HG02885 (cell line): ENCODE measurements at regions not wholly inside any gene's neighbourhood (a gene's known extent, or its start where the extent isn't known, plus 50 kb on each side); places are given as distances from the start of the nearest gene placed in this dataset.
"Not testable (repeated sequence)": the region's sequence is repeated elsewhere in the genome, so short reads cannot be mapped to it uniquely, and the experiment has no call there.

ENCODE experiments used
- ATAC-seq: cut with Tn5 transposase; IDR thresholded peaks from one replicate; pipeline ENCODE4 v1.9.1; 2021; ENCODE audit warnings: mild to moderate bottlenecking; ENCODE audit not compliant: unreplicated experiment, poor library complexity

DNA sequence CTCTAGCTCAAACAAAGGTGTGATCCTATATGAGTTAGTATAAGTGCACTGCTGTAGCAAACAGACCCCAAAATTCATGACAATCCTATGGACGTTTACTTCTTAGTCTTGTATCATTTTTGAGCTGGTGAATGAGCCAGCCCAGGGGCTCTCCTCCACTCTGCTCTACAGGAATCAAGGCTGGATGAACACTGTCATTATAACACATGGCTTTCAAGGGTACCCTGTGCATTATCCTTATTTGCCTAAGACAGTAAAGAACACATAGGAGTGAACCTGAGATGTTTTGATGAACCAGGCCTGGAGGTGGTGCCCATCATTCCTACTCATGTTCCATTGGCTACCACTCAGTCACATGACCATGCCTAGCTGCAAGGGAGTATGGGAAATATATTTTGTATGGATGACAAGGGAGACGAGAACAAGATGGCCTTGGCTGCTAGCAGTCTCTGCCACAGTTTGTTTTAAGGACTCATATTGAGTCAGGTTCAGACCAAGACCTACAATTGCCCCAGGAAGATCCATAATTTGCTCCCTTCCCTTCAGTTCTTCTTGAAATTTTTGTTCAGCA is 107.4 kb upstream of the HES1 start:
- ATAC-seq = no peak

DNA sequence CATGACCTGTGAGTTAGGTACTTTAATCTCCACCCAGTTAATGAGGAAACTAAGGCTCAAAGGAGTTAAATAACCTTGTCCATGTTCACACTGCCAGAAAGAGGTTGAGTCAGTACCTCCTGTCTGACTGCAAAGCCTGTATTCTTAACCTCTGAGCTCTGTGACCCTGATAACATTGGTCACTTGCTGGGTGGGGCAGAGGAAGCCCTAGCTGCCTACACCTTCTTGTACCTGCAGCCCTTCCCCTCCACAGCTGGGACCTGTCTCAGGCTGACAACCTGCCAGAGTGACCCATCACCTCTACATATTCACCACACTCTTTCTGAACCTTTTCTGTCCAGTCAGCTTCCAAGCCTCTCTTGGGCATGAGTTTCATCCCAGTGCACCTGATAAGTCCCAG is 106.1 kb upstream of the HES1 start:
- ATAC-seq = no peak

DNA sequence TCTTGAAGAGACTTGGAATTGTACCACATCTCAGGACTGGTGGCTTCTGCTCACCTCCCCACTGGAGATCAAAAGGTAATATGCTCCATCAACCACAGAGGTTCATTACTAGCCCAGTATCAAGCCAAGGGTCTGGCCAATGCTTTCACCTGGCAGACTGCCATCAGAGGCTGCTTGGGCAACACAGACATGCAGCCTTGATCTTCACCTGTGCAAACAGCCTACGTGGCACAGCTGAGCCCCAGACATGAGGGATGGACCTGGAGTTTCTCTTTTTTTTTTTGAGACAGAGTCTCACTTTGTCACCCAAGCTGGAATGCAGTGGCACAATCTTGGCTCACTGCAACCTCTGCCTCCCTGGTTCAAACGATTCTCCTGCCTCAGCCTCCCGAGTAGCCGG is 105.6 kb upstream of the HES1 start:
- no peak for ATAC-seq

DNA sequence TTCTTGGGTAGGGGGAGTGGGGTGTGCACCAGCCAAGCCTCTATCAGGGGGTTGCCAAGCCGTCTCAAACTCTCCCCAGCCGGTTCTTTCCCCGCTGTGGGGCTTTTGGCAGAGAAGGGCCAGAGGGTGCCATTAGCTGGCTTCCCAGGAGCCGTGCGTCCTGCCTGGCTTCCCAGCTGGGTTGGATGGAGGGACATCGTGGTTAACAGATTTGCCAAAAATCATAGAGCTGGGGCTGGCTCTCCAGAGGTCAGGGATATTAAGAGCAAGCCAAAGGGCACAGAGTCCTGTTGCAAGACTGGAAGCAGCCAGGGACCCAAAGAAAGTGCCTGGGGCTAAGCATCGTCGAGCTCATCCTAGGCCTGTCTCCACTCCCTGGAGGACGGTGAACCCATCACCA is 104.6 kb upstream of the HES1 start:
- ATAC-seq = no peak

DNA sequence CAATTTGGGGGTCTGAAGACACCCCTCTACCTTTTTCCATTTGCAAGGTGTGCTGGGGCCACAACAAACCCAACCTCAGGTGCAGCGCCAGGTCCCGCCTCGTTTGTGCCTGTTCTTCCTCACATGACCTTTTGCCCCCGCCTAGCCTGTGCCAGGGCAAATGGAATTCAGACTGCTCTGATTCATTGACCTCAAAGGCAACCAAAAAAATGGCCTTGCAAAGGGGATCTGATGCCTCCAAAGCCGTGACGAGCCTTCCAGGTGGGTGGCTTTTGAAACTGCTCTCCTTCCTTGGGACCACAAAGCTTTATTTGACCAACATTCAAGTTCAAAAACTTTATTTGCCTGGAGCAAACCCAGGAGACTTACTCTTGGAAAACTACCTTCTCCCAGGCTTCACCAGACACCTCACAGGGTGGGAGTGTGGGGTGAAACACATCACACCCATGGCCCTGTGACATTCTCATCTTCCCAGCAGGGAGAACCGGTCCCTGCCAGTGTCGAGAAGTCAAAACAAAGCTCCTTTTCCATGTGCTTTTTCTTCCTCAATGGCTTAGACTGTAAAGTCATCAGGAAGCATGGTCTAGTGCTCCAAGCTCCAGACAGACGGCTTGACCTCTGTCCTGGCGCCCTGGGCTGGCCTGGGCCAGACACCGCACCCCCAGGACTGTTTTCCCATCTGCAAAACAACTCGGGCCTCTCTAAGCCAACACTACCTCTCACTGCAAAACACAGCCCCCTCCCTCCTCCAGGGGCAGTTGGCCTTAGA is 103.9 kb upstream of the HES1 start:
- no peak for ATAC-seq

DNA sequence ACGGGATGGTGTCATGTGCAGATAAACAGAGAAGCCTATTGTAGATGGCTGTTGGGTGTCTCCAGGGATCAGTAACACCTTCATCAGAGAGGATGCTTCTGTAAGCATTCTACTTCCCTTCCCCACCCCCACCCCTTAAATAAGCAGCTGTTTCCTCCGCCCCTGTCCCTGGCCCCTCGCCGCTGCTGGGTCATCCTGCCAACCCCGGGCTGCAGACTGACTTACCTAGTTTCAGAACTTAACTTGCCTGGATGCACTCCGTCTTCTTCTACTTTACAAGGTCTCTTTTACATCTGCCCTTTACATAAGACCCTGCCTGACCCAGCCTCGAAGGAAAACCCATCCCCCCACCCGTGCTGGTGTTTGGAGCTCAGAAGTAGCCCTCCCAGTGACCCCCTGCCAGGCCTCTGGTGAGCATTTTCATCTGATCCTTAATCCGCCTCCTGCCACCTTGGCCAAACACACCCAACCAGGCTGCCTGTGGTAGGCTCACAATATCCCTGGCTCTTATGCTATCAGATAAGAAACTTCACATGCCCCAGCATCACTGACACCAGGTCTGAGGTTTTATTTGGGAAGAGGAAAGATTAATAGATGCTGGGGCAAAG is 103.0 kb upstream of the HES1 start:
- ATAC-seq = no peak

DNA sequence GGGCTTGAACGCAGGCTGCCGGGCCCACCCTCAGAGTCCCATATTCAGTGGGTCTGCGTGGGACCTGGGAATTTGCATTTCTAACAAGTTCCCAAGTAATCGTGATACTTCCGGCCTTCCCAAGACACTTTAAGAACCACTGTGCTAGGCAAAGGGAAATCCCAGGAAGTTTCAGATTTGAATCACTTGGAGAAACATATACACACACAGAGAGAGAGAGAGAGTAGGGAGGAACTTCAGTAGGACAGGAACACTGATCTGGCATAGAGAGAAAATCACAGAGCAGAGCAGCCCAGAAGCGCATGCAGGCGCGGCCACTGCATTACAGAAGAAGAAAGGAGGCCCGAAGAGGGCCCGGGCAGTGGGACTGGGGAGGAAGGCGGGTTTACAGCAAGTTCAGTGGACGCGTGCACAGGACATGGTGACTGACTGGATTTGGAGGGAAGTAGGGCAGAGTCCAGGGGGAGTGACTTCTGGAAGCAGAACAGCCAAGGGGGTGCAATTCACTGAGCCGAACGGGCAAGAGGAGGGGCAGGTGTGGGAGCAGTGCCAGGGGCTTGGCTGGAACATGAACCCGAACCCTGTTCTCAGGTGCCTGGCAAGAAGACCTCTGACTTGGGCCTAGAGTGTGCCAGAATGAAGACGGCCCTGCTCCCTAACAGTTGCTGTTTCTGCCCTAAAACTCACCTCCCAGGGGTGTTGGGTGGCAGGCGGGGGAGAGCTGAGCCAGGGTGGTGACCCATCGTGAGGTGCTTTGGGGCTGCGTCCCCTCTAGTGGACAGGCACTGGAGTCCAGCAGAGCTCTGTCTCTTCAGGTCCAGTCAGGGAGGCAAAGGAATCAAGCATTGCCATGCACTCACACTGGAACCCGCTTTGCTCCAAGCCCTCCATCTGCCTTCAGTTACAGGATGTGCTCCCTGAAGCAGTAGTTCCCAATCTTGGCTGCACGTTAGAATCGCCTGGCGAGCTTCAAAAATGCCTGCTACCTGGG is 101.3 kb upstream of the HES1 start:
- no peak for ATAC-seq

DNA sequence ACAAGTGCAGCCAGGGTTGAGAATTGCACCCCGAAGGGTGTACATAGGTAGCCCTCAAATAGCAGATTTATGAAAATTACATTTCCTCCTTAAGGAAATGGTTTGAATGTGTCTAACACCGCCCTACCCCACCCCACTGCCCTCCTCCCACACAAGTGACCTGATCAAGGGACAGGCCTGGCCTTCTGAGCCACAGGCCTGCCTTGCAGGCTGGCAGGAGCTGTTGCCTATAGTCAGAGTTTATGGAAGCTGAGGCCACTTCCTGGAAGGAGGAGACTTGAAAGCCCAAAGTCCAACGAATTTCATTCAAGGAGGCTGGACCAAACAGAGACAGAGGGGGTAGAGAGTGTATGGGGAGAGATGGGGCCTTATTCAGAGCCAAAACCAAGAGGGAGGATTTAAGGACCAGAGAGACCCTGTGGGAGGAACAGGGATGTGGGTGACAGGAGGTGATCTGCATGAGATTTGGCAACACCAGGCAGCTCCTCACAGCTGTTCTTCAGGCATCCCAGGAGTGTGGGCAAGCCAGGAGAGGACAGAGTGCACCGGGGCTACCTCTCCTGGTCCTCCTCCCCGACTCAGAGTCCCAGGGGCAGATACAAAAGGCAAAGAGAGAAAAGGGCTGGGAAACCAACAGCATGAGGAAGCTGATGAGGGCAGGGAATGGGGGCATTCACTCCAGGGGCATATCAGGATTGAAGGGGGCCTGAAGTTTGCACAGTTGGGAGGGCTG is 100.4 kb upstream of the HES1 start:
- ATAC-seq = no peak

DNA sequence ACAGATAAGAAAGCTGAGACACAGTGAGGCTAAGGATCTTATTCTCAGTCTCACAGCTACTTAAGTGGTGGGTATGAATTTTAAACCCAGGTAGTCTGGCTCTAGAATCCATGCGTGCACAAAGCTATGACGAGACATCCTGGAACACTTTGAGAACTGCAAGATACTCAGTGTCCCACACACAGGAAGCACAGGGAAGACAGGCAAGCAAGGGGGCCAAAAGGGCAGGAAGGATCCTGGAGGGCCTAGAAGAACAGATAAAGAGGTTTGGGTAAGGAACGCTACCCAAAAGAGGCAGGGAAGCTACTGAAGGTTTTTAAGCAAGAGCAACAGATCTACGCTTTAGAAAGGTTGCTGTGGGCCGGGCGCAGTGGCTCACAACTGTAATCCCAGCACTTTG is 99.1 kb upstream of the HES1 start:
- ATAC-seq = no peak

DNA sequence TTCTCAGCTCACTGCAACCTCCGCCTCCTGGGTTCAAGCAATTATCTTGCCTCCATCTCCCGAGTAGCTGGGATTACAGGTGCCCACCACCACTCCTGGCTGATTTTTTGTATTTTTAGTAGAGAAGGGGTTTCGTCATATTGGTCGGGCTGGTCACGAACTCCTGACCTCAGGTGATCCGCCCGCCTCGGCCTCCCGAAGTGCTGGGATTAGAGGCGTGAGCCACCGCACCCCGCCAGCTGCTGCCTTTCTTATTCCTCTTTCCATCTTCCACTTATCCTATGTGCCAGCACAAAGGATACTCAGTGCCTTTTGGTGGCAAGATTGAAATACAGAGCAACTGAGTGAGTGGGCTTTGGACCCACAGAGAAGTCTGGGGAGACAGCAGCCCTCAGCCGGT is 97.6 kb upstream of the HES1 start:
- not testable (repeated sequence) for ATAC-seq

DNA sequence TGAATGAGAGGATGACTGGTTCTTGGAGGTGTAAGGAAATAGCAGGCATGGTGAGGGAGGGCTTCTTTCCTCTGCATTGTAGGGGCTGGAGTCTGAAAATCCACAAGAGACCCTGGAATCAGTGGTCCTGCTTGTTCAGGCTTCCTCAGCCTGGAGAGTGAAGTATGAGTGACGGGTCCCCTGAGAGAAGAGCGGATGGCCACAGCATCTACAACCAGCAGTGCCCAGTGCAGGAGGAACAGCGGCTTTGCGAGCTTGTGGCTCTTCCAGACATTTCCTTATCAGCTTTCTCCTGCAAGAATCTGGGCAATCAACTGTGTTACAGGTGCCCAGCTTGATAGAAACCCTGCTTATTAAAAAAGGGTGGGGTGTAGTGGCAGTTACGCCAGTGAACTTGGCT is 97.0 kb upstream of the HES1 start:
- ATAC-seq = no peak

DNA sequence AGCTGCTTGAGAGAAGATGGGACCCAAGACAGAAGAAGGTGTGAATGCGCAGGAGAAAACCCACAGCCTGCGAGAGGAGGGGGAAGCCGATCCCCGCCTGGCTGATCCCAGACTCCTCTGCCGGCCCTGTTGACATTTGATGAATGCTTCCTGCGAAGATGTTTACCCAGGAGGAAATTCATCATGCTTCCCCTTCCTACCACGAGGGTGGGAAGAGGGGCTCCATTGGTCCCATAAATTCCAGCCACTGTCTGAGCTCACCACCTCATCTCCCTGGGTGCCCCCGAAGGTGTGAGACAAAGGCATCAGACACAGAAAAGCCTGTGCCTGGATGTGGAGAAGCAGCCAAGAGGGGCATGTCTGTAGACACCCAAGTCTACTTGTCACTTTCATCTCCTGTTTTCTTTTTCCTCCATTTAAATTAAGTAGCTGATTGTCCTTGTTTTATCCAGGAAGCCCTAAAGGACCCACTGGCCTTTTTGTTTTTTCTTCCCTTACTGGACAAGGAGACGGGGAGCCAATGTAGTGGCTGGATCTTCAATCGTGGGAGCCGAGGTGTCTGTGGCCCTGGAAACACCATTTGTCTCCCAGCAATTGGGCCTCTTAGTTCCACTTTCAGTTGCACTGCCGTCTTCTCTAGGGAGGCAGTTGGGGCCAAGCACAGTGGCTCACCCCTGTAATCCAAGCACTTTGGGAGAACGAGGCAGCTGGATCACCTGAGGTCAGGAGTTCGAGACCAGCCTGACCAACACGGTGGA is 95.3 kb upstream of the HES1 start:
- no peak for ATAC-seq

DNA sequence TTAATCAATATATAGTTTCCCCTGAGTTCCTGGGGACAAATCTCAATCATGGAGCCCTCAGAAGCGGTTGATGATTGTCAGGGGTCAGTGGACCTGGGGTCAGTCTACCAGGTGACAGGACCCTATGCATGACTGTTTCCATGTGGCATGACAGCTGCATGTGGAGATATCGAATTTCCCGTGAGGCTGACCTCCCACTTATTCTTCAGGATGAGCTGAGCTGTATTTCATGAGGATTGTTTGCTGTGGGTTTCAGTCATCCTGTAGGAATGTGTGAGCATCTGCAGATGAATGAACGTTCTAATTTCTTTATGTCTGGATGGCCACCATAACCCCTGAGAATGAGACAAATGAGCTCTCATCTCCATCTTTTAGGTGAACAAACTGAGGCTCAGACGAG is 93.0 kb upstream of the HES1 start:
- ATAC-seq = no peak

DNA sequence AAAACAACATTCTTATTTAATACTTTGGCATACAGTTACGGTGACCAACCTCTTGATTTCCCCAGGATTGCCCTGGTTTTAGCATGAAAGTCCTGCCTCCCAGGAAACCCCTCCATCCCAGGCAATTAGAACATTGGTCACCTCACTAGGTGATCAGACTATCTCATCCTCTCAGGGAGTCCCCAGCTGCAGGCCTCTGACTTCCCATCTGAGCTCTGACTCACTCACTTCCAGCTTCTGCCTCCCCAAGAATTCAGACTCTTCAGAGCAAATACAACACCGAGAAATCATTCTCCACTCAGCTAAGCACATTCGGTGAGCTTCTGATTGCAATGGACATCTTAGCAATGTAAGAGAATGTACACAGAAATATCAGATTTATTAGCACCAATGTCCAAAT is 92.4 kb upstream of the HES1 start:
- no peak for ATAC-seq

DNA sequence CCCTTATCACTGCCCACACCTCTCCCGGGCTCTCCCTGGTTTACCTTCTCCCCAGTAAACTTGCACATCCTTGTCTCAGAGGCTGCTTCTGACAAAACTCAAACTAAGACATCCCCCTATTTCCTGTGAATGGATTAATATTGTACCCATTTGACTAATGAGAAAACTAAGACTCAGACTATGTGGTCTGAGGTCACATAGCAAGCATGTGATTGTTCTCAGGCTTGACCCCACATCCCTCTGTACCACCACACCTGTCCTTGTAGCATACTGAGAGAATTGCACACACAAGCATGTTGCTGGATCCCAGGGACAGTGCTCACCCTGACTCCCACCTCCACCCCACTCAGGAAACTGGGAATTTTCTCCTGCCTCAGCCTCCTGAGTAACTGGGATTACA is 90.7 kb upstream of the HES1 start:
- peak; percentile 80 for ATAC-seq

DNA sequence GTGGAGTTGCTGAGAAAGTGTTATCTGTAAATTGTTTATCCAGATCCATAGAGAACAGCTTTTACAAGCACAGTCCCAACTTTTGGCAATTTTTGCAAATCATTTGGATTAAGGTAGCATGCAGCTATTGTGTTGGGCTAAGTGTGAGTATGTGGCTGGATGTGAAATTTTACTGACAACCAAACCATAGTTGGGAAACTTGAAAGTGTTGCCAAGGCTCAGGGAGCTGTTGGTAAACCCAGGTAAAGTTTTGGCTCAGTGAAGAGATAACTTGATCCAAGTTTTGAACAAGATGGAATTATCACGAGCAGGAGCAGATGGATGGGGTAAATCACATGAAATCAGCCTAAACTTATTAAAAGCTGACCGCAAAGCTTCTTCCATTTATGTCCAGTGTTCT is 90.0 kb upstream of the HES1 start:
- no peak for ATAC-seq

DNA sequence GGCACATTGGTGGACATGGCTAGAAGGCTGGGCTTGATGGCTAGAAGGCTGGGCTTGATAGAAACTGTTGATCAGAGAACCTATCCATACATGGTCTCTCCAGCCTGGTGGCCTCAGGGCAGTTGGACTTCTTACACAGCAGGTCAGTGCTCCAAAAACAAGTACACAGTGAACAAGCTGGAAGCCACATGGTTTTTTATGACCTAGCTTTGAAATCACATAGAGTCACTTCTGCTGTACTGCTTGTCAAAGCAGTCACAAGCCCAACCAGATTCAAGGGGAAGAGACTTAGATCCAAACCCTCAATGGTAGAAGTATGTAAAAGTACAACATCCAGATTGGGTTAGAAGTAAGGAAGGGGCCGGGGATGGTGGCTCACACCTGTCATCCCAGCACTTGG is 89.4 kb upstream of the HES1 start:
- ATAC-seq = no peak

DNA sequence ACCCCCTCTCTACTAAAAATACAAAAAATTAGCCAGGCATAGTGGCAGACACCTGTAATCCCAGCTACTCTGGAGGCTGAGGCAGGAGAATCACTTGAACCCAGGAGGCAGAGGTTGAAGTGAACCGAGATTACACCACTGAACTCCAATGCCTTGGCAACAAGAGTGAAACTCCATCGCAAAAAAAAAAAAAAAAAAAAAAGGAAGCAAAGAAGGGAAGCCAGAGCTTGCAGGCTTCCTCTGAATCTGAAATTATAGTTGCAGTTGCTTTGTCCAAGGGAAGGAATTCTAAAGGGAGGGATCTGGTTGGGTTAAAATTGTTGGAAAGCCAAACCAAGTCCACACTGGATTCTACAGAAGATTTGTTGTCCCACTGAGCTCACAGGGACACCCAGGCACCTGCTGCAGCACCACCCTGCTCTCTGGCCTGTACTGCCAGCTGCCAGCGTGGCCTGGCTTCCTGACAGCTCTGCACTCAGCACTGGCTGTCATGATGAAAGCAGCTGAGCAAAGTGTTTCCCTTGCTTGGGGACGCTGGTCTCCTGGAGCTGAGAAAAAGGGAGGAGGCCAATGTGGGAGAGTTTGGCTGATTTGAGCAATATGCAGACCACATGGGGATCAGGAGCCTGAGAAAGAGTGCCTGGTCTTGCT is 88.8 kb upstream of the HES1 start:
- no peak for ATAC-seq

DNA sequence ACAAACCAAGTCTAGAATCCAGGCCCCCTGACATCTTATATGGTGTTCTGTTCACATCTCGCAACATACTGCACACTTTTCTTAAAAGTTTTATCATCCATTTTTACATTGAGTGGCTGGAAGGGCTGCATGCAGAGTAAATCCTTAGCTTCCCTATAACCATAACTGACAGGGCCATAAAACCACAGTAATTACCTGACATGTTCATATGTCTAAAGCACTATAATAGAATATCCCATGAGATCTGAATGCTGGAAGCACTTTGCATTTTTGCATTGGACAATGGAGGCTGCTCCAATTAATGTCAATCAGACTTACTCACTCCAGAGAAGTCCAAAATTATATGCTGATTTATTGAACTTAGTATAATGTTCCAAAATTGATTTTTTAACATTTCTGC is 86.6 kb upstream of the HES1 start:
- ATAC-seq = no peak
